Activated T-helper 1 cell treated with anti-CD3 and anti-CD28 coated beads, Interleukin-12 subunit alpha, Interleukin-12 subunit beta, Interleukin-2, Interleukin-4 antibody, amounts not matched to agents 30 ng/mL and 10 ng/mL and 1 ng/mL, durations not matched to agents 14 hours and 24 hours and 36 hours (primary cell): ENCODE measurements at regions not wholly inside any gene's neighbourhood (a gene's known extent, or its start where the extent isn't known, plus 50 kb on each side); places are given as distances from the start of the nearest gene placed in this dataset.
"Not testable (repeated sequence)": the region's sequence is repeated elsewhere in the genome, so short reads cannot be mapped to it uniquely, and the experiment has no call there.

Source experiments
- DNase-seq: peaks from one replicate; pipeline ENCODE4 v3.0.0; 2021; ENCODE audit warnings: low spot score
- H3K27ac Mint-ChIP-seq: one replicate; pipeline ENCODE4 v1.8.0; 2021; ENCODE audit warnings: mild to moderate bottlenecking, mixed read lengths
- H3K27me3 Mint-ChIP-seq: one replicate; pipeline ENCODE4 v1.8.0; 2022; ENCODE audit warnings: mild to moderate bottlenecking, moderate library complexity, mixed read lengths; ENCODE audit not compliant: insufficient read depth
- H3K36me3 Mint-ChIP-seq: one replicate; pipeline ENCODE4 v1.8.0; 2021; ENCODE audit warnings: low read depth, mixed read lengths
- H3K4me1 Mint-ChIP-seq: one replicate; pipeline ENCODE4 v1.8.0; 2021; ENCODE audit warnings: low read depth, mixed read lengths
- H3K4me3 Mint-ChIP-seq: one replicate; pipeline ENCODE4 v1.8.0; 2021; ENCODE audit warnings: mild to moderate bottlenecking, moderate library complexity, mixed read lengths
- H3K9me3 Mint-ChIP-seq: one replicate; pipeline ENCODE4 v1.8.0; 2021; ENCODE audit warnings: mixed read lengths
- intact Hi-C: fragments of 100-400 bp; cut with micrococcal nuclease; formaldehyde crosslinking; loops from one replicate; pipeline ENCODE4 v1.15.1; 2024

- Mint-ChIP-seq H3K4me1 (no peaks in the 10 kb centered on the region), H3K9me3 (no peaks in the 10 kb centered on the region), H3K27me3 (peaks cover 15% of the 10 kb centered on the region), H3K4me3 (no peak overlapping the region), H3K27ac (no peak overlapping the region), H3K36me3 (no peaks in the 10 kb centered on the region)
- no peak for DNase-seq
- intact Hi-C loops, result no loop called here
Measured at GRCh38 chr16:87016046-87017035, 300.9 kb downstream of the C16orf95 start.

- Mint-ChIP-seq H3K9me3 (no peaks in the 10 kb centered on the region), H3K36me3 (no peaks in the 10 kb centered on the region), H3K27ac (no peak overlapping the region), H3K4me3 (no peak overlapping the region), H3K27me3 (peaks cover 15% of the 10 kb centered on the region), H3K4me1 (no peaks in the 10 kb centered on the region)
- intact Hi-C loops, result no loop called here
- no peak for DNase-seq
Measured at GRCh38 chr16:87017371-87018012, 299.7 kb downstream of the C16orf95 start.

- peaks cover 2% of the 10 kb centered on the region for H3K27me3 Mint-ChIP-seq
- no peak overlapping the region for H3K27ac Mint-ChIP-seq
- H3K4me3 Mint-ChIP-seq, result no peak overlapping the region
- intact Hi-C loops, result no loop called here
- no peak for DNase-seq
- H3K4me1 Mint-ChIP-seq, result no peaks in the 10 kb centered on the region
- H3K9me3 Mint-ChIP-seq, result no peaks in the 10 kb centered on the region
- H3K36me3 Mint-ChIP-seq, result no peaks in the 10 kb centered on the region
Measured at GRCh38 chr16:87025676-87026075, 291.5 kb downstream of the C16orf95 start.

- no peaks in the 10 kb centered on the region for H3K36me3 Mint-ChIP-seq
- DNase-seq, result no peak
- intact Hi-C loops, result no loop called here
- H3K4me3 Mint-ChIP-seq, result no peak overlapping the region
- H3K9me3 Mint-ChIP-seq, result no peaks in the 10 kb centered on the region
- no peak overlapping the region for H3K27ac Mint-ChIP-seq
- peaks cover 2% of the 10 kb centered on the region for H3K27me3 Mint-ChIP-seq
- no peaks in the 10 kb centered on the region for H3K4me1 Mint-ChIP-seq
Measured at GRCh38 chr16:87027056-87027616, 290.1 kb downstream of the C16orf95 start.

- no peak for DNase-seq
- no peaks in the 10 kb centered on the region for H3K9me3 Mint-ChIP-seq
- H3K36me3 Mint-ChIP-seq, result no peaks in the 10 kb centered on the region
- H3K4me3 Mint-ChIP-seq, result no peak overlapping the region
- peaks cover 2% of the 10 kb centered on the region for H3K27me3 Mint-ChIP-seq
- H3K27ac Mint-ChIP-seq, result no peak overlapping the region
- intact Hi-C loops, result no loop called here
- no peaks in the 10 kb centered on the region for H3K4me1 Mint-ChIP-seq
Measured at GRCh38 chr16:87028481-87029320, 288.5 kb downstream of the C16orf95 start.

- no peak for DNase-seq
- intact Hi-C loops, result no loop called here
- Mint-ChIP-seq H3K9me3 (no peaks in the 10 kb centered on the region), H3K36me3 (no peaks in the 10 kb centered on the region), H3K27me3 (peaks cover 2% of the 10 kb centered on the region), H3K27ac (no peak overlapping the region), H3K4me1 (no peaks in the 10 kb centered on the region), H3K4me3 (no peak overlapping the region)
Measured at GRCh38 chr16:87032554-87032953, 284.6 kb downstream of the C16orf95 start.

- intact Hi-C loops, result no loop called here
- Mint-ChIP-seq H3K9me3 (no peaks in the 10 kb centered on the region), H3K4me3 (no peak overlapping the region), H3K36me3 (no peaks in the 10 kb centered on the region), H3K4me1 (no peaks in the 10 kb centered on the region), H3K27me3 (peaks cover 2% of the 10 kb centered on the region), H3K27ac (no peak overlapping the region)
- DNase-seq, result no peak
Measured at GRCh38 chr16:87033021-87033471, 284.1 kb downstream of the C16orf95 start.

GRCh38 chr16:87033541-87034300, 283.5 kb downstream of the C16orf95 start:
- Mint-ChIP-seq H3K4me1 (no peaks in the 10 kb centered on the region), H3K27ac (no peak overlapping the region), H3K27me3 (peaks cover 2% of the 10 kb centered on the region), H3K9me3 (no peaks in the 10 kb centered on the region), H3K4me3 (no peak overlapping the region), H3K36me3 (no peaks in the 10 kb centered on the region)
- intact Hi-C loops, result no loop called here
- no peak for DNase-seq

GRCh38 chr16:87034317-87034716, 282.9 kb downstream of the C16orf95 start:
- Mint-ChIP-seq H3K9me3 (no peaks in the 10 kb centered on the region), H3K4me3 (no peak overlapping the region), H3K4me1 (no peaks in the 10 kb centered on the region), H3K27ac (no peak overlapping the region), H3K27me3 (peaks cover 2% of the 10 kb centered on the region), H3K36me3 (no peaks in the 10 kb centered on the region)
- intact Hi-C loops, result no loop called here
- no peak for DNase-seq

GRCh38 chr16:87035053-87035452, 282.1 kb downstream of the C16orf95 start:
- no peak overlapping the region for H3K27ac Mint-ChIP-seq

GRCh38 chr16:87037012-87037411, 280.2 kb downstream of the C16orf95 start:
- intact Hi-C loops, result no loop called here
- Mint-ChIP-seq H3K9me3 (no peaks in the 10 kb centered on the region), H3K27ac (no peak overlapping the region), H3K4me1 (no peaks in the 10 kb centered on the region), H3K36me3 (no peaks in the 10 kb centered on the region), H3K4me3 (no peak overlapping the region), H3K27me3 (peaks cover 2% of the 10 kb centered on the region)
- no peak for DNase-seq

More at GRCh38 chr16:87035053-87035452, 282.1 kb downstream of the C16orf95 start:
- no peak overlapping the region for H3K4me3 Mint-ChIP-seq
- intact Hi-C loops, result no loop called here
- DNase-seq, result no peak
- no peaks in the 10 kb centered on the region for H3K27me3 Mint-ChIP-seq
- H3K36me3 Mint-ChIP-seq, result no peaks in the 10 kb centered on the region
- no peaks in the 10 kb centered on the region for H3K4me1 Mint-ChIP-seq
- no peaks in the 10 kb centered on the region for H3K9me3 Mint-ChIP-seq

- H3K4me3 Mint-ChIP-seq, H3K4me1 Mint-ChIP-seq, DNase-seq, H3K27ac Mint-ChIP-seq, H3K36me3 Mint-ChIP-seq, H3K9me3 Mint-ChIP-seq, intact Hi-C loops, H3K27me3 Mint-ChIP-seq: not testable (repeated sequence)
Measured at GRCh38 chr16:87038528-87038927, 278.7 kb downstream of the C16orf95 start.
